ENCODE measurements at regions not wholly inside any gene's neighbourhood (a gene's known extent, or its start where the extent isn't known, plus 50 kb on each side); places are given as distances from the start of the nearest gene placed in this dataset.
A peak's percentile ranks its signal among the peaks of the same experiment; 100 is the strongest.

DNA sequence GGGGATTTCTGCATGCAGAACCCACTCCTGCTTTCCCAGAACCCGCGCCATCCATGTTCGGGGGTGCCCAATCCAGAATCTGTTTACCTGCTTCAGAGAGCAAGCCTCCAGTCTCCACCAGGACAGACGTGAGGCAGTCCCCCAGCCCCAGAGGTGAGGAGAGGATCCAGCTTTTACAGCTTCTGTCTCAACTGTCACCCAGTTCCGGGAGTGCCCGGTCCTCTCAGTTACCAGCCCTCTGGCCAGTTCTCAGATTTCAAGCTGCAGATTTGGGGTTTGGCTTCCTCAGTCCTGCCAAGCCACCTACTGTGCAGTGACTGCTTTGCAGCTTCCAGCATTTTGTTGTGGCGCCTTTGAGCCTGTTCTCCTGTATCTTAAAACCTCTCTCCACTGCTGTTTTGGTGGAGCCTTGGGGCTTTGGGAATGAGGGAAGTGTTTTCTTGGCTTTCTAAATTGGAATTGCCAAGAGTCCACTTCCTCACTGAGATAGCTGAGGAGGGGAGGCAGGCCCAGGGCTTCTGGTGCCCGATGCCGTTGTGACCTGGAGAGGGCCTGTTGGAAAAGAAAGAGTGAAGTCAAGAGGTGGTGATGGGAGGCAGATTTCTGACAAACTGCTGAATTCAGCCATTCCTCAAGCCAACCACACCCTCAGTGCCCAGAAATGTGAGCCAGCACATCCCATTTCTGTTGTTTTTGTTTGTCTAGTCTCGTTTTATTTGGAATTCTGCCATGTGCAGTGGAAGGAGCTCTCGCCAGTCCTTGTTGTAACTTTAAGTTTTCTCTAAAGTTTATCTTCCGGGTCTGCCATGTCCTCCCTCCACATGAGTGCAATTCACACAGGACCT lies 513.4 kb downstream of the TBC1D22A start:
- peak; percentile 60 for DNase-seq (ENCODE audit: low read depth)

- no peak for DNase-seq (ENCODE audit: low read depth)
Measured at GRCh38 chr22:47274196-47274595, 511.7 kb downstream of the TBC1D22A start.

DNA sequence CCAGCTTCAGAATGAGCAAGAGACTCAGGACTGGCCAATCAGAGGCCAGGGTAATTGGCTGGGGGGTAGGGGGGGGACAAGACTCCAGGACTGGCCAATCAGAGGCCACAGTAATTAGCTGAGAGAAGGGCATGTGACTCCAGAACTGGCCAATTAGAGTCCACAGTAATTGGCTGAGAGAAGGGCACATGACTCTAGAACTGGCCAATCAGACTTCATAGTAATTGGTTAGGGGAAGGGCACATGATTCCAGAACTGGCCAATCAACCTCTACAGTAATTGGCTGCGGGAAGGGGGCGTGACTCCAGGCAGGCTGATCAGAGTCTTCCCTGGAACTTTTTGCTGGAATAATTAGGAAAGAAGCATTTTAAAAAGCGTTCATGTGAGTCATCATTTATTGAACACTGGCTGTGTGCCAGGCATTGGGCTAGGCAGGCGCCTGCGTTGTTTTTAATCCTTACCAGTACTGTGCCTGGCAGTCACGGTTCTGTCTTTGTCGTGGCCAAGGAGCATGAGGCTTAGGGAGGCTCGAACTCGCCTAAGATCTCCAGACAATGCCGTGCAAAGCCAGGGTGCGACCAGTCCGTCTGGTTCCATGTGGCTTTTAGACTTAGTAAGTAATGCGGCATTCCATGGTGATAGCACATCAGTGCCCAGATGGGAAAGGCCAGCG lies 508.1 kb downstream of the TBC1D22A start:
- no peak for DNase-seq (ENCODE audit: low read depth)

DNA sequence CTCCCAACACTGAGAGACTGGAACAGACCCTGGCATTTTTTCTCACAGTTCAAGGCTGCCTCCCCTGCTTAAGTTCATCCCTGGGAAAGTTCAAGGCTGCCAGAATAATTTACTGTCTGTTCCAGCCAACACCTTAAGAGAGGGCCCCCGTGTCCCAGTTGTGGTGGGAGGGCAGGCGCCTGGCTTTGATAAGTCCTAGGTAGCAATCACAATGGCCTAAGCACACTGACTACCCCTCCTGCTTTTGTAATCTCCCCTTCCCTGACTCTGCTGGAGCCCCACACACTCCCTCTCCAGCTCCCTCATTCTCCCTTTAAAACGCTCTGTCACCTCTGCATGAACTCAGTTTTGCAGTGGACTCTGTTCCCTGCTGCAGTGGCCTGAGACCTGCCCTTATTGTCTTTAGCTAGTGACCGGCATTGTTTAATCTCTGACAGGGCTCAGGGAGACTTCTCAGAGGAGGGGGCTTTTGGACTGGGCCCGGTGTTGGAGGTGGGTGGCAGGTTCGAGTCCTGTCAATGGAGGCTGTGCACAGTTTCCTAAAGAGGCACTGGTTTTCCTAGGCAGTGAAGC lies 507.2 kb downstream of the TBC1D22A start:
- DNase-seq (ENCODE audit: low read depth) = no peak

GRCh38 chr22:47267513-47268282 lies 505.2 kb downstream of the TBC1D22A start:
- DNase-seq (ENCODE audit: low read depth) = no peak

DNA sequence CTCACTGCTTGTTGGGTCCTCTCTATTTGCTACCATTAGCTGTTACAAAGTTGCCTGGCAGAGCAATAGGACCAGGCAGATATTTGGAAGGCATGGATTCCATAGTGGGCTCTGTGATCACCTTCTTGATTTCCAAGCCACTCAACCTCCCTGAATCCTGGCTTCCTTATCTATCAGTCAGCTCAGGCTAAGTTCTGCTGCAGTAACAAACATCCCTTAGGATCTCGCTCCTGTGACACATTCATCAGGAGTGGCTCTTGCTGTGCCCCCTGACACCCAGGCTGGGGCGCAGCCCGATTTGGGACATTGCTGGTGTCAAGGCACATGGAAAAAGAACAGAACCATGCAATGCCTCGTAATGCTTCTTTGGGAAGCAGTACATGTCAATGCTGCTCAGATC lies 503.9 kb downstream of the TBC1D22A start:
- no peak for DNase-seq (ENCODE audit: low read depth)

GRCh38 chr22:47260551-47260950 lies 498.1 kb downstream of the TBC1D22A start:
- no peak for DNase-seq (ENCODE audit: low read depth)

DNA sequence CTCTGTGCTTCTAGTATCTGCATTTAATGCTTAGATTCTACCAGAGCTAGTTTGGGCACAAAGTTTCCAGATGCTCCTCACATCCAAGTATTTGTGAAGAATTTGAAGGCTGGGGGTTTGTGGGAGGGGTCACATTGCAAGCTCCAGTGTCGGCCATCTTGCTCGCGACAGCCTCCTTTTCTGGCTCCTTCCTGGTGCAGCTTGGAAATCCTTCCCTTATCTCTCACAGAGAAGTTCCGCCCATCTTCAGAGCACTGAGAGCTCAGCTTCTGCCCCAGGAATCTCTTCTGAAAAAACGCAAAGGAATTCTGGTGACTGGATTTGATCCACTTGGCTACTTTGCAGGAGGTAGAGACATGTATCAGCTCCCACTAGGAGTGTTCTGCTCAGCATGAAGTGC lies 497.5 kb downstream of the TBC1D22A start:
- DNase-seq (ENCODE audit: low read depth) = no peak

- no peak for DNase-seq (ENCODE audit: low read depth)
Measured at GRCh38 chr22:47259049-47259448, 496.6 kb downstream of the TBC1D22A start.

DNA sequence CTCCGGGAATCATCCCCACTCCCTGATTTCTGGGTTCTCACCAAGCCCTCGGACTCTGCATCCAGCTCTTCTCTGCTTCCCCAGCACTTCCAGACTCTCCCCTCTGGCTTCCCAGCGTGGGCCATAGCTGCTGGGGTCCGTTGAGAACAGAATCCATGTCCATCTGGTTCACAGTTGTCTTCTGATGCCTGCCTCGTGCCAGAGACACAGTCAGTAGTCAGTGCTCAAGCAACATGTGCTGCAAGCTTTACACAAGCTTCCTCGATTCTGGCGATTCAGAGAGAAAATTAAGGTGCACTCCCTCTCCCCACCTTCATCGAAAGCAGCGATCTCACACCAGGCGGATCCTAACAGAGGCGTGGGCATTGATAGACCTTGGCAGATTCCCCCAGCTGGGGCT lies 495.5 kb downstream of the TBC1D22A start:
- no peak for DNase-seq (ENCODE audit: low read depth)

DNA sequence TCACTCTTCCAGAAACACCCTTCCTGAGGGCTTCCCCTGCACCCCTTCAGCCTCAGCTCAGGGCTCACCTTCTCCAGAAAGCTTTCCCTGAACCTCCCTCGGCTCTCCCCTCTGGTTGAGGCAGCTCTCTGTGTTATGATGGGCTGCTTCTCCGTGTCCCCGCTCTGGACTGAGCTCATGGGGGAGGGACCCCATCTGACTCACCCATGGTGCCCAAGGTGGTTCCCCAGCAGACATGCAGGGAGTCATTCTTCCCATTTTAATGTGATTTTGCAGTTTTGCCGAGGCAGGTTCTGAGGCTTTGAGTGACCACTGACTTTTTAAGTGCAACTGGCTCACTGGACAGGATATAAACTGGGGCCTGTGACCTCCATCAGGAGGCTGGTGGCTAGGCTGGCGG lies 495.1 kb downstream of the TBC1D22A start:
- no peak for DNase-seq (ENCODE audit: low read depth)

DNA sequence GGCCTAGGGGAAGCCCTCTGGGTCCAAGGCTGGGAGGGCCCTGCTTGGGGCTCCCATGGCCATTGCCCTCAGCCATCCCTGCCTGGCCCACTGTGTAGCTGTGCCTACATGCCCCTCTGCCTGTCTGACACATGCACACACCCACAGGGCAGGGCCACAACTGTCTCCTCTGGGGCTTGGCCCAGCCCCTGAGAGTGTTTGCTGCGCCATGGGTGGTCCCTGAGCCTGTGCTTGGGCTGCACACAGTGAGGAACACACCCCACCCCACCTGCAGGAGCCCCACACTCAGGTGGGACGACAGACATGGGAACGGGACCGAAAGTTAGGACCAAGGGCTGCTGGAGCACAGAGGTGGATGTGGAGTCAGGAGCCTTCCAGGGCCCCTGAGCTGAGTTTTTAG lies 489.5 kb downstream of the TBC1D22A start:
- DNase-seq (ENCODE audit: low read depth) = no peak

- no peak for DNase-seq (ENCODE audit: low read depth)
Measured at GRCh38 chr22:47250995-47251765, 488.7 kb downstream of the TBC1D22A start.

DNA sequence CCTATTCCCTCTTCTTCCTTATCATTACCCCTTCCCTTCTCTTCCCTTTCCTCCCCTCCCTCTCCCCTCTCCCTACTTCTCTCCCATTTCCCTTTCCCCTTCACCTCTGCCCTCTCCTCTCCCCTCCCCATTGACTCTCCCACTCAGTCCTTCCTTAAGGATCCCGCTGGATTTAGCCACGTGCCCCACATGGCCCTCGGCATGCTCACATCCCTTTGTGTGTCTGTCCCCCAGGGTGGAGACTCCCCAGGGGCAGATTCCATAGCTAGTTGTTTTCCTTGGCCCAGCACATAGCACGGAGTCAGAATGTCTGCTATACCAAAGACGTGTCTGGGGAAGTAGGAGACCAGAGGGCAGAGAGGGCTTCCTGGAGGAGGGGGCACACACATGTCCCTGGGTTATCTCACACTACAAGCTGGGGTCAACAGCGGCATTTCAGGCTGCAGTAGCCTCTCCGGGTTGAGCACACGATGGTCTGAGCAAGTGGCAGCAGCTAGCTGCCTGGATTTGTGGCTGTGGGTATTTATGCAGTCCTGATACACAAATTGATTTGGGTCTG lies 487.0 kb downstream of the TBC1D22A start:
- DNase-seq (ENCODE audit: low read depth) = no peak

GRCh38 chr22:47248925-47249324 lies 486.5 kb downstream of the TBC1D22A start:
- no peak for DNase-seq (ENCODE audit: low read depth)

DNA sequence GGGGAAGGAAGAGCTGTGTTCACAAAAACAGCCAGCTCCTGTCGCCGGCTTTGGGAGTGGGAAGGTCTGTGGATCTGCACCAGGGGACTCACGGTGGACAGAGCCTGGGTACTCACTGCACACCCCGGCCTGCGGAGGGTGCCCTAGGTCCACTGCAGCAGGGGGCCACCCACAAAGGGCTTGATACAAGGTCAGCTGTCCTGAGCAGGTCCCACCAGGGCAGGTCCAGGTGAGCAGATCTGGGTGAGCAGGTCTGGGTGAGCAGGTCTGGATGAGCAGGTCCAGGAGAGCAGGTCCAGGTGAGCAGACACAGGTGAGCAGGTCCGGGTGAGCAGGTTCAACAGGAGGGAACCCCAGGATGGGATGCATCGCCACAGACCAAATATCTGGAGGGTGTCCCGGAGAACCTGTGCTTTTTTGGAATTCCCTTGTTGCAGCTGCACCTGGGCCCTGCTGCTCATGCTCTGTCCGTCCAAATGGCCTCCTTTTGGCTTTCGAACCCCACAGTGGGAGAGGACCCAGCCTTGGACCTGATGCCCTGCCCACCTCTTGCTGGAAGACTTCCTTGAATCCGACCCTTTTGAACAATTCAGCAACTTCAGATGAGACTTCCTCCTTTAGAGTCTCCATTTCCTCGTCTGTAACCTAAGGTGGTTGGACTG lies 485.3 kb downstream of the TBC1D22A start:
- no peak for DNase-seq (ENCODE audit: low read depth)

DNA sequence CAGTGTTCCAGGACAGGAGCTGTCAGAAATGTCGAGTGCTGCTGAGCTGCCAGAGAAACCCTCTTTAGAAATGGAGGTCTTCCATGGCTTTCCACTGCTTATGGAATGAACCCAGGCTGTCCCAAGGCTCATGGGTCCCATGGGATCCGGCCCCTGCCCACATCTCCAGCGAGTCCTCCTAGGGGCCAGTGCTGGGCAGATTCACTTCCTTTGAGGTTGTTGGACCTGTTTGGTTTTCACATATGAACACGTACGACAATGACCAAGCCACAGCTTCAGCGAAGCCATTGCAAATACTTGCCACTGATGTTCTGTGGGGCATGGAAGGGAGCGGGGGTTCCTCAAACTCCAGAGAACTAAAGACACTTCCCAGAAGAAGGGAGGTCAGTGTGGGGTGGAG lies 483.3 kb downstream of the TBC1D22A start:
- no peak for DNase-seq (ENCODE audit: low read depth)

DNA sequence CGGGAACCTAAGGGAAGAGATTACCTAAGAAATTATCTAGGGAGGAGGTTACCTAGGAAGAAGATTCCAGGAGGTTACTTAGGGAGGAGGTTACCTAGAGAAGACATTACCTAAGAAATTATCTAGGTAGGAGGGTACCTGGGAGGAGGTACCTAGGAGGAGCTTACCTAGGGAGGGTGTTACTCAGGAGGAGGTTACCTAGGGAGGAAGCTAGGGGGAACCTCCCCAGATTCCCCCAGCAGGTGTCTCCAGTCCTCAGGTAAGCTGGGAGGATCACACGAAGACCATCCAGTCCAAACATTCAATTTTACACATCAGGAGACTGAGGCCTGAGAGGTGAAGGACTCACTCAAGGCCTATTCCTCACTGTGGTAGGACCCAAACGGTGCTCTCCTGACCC lies 482.8 kb downstream of the TBC1D22A start:
- no peak for DNase-seq (ENCODE audit: low read depth)

GRCh38 chr22:47240116-47240515 lies 477.7 kb downstream of the TBC1D22A start:
- DNase-seq (ENCODE audit: low read depth) = no peak

GRCh38 chr22:47239474-47239860 lies 477.0 kb downstream of the TBC1D22A start:
- DNase-seq (ENCODE audit: low read depth) = no peak
